ENCODE measurements at regions not wholly inside any gene's neighbourhood (a gene's known extent, or its start where the extent isn't known, plus 50 kb on each side); places are given as distances from the start of the nearest gene placed in this dataset.

DNA sequence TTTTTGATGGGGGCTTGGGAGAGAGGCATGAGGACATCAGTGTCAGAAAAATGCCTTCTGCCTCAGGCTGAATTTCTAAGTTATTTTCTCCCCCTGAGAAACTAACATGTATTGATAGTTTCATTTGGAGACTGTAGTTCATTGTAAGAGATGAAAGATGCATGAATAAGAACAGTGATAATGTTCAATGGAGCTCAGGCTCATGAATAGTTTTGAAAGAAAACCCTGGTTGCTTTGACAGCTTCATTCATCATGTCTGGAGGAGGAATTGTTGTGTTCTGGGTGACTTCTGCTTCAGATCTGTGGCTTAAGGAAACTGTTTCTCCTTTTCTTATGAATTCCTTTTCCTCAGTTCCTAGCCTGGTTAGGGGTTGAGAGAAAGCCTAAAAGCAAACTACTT, 204.0 kb upstream of the LRRC3B start:
- no peaks in the 10 kb centered on the region for H3K79me2 ChIP-seq (ENCODE audit: low read depth)
- H3K4me3 ChIP-seq, result no peak overlapping the region
- Mint-ChIP-seq H3K36me3 (no peaks in the 10 kb centered on the region), H3K9me3 (no peaks in the 10 kb centered on the region), H3K27ac (no peak overlapping the region), H3K4me1 (no peaks in the 10 kb centered on the region), H3K4me3 (no peak overlapping the region), H3K27me3 (ENCODE audit: insufficient read depth, low read depth) (peaks cover 2% of the 10 kb centered on the region)
- no peak overlapping the region for H3K4me2 ChIP-seq
- DNase-seq (ENCODE audit: low spot score), result no peak
- no peaks in the 10 kb centered on the region for H3K9me3 ChIP-seq (ENCODE audit: low read depth)
- H3K9ac ChIP-seq, result no peak overlapping the region
- no peaks in the 10 kb centered on the region for H4K20me1 ChIP-seq (ENCODE audit: low read depth)
- H3F3A ChIP-seq (ENCODE audit: low read depth), result no peaks in the 10 kb centered on the region
- H2AFZ ChIP-seq (replicated peaks), result no peak overlapping the region
- no peaks in the 10 kb centered on the region for H3K36me3 ChIP-seq
- H3K4me1 ChIP-seq, result no peaks in the 10 kb centered on the region
- no peak for TF ChIP-seq EZH2 (IDR thresholded peaks at IDR 0.05)
- TF ChIP-seq, protein P1, sequence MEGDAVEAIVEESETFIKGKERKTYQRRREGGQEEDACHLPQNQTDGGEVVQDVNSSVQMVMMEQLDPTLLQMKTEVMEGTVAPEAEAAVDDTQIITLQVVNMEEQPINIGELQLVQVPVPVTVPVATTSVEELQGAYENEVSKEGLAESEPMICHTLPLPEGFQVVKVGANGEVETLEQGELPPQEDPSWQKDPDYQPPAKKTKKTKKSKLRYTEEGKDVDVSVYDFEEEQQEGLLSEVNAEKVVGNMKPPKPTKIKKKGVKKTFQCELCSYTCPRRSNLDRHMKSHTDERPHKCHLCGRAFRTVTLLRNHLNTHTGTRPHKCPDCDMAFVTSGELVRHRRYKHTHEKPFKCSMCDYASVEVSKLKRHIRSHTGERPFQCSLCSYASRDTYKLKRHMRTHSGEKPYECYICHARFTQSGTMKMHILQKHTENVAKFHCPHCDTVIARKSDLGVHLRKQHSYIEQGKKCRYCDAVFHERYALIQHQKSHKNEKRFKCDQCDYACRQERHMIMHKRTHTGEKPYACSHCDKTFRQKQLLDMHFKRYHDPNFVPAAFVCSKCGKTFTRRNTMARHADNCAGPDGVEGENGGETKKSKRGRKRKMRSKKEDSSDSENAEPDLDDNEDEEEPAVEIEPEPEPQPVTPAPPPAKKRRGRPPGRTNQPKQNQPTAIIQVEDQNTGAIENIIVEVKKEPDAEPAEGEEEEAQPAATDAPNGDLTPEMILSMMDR (IDR thresholded peaks at IDR 0.05), result no peak
- TF ChIP-seq EZH2phosphoT487 (IDR thresholded peaks at IDR 0.05), result no peak
- H3K27me3 ChIP-seq, result no peaks in the 10 kb centered on the region
- no peak overlapping the region for H3K27ac ChIP-seq

DNA sequence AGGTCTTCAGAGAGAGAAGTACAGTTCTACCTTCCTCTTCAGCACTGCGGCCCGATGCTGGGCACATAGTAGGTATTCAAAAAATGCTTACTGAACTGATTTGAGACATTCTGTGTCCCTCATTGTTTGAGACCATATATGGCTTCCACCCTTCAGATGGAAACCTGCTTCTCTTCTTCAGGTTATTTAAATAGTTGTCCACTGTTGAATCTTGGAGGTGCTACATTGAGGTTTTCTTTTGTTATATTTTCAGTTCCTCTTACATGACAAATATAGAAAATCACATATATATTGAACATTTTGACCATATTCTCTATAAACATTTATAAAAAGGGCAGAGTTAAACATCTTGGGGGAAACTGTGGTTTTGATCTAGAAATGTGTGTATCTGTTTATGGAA, 200.2 kb upstream of the LRRC3B start:
- Histone ChIP-seq H3K4me2 (no peak overlapping the region), H3K9ac (no peak overlapping the region), H3K4me3 (no peak overlapping the region), H2AFZ (replicated peaks) (no peak overlapping the region), H3K79me2 (ENCODE audit: low read depth) (no peaks in the 10 kb centered on the region), H3K27ac (no peak overlapping the region), H3K27me3 (no peaks in the 10 kb centered on the region), H3K9me3 (ENCODE audit: low read depth) (no peaks in the 10 kb centered on the region), H3K4me1 (no peaks in the 10 kb centered on the region), H3K36me3 (no peaks in the 10 kb centered on the region), H3F3A (ENCODE audit: low read depth) (no peaks in the 10 kb centered on the region), H4K20me1 (ENCODE audit: low read depth) (no peaks in the 10 kb centered on the region)
- TF ChIP-seq EZH2 (IDR thresholded peaks at IDR 0.05) (no peak), EZH2phosphoT487 (IDR thresholded peaks at IDR 0.05) (no peak)
- TF ChIP-seq, protein P1 (IDR thresholded peaks at IDR 0.05), result no peak
- DNase-seq (ENCODE audit: low spot score), result no peak
- Mint-ChIP-seq H3K36me3 (no peaks in the 10 kb centered on the region), H3K9me3 (no peaks in the 10 kb centered on the region), H3K27ac (no peak overlapping the region), H3K4me3 (no peak overlapping the region), H3K27me3 (ENCODE audit: insufficient read depth, low read depth) (peaks cover 2% of the 10 kb centered on the region), H3K4me1 (no peaks in the 10 kb centered on the region)

DNA sequence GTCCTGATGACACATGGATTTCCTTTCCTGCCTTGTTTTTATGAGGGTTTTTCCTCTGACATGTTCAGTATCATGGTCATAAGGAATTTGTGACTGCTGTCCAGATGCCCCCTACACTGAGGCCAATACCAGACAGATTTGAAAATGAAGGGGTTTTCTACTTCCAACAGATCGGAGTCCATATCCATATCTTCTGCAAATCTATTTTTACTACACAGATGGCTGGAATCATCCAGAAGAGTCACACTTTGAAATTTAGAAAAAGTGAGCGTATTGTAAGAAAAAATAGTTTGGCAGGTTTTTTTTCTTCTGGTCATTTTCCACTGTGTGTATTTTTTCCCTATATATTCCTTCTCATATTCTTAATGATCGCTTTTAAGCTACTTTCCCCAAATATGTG, 197.5 kb upstream of the LRRC3B start:
- Histone ChIP-seq H3K27me3 (no peaks in the 10 kb centered on the region), H3K4me2 (no peak overlapping the region), H3K4me3 (no peak overlapping the region), H4K20me1 (ENCODE audit: low read depth) (no peaks in the 10 kb centered on the region), H3K4me1 (no peaks in the 10 kb centered on the region), H3K36me3 (no peaks in the 10 kb centered on the region), H2AFZ (replicated peaks) (no peak overlapping the region), H3K27ac (no peak overlapping the region), H3F3A (ENCODE audit: low read depth) (no peaks in the 10 kb centered on the region), H3K9ac (no peak overlapping the region), H3K9me3 (ENCODE audit: low read depth) (no peaks in the 10 kb centered on the region), H3K79me2 (ENCODE audit: low read depth) (no peaks in the 10 kb centered on the region)
- peaks cover 2% of the 10 kb centered on the region for H3K27me3 Mint-ChIP-seq (ENCODE audit: insufficient read depth, low read depth)
- no peak overlapping the region for H3K27ac Mint-ChIP-seq
- H3K4me3 Mint-ChIP-seq, result no peak overlapping the region
- DNase-seq (ENCODE audit: low spot score), result no peak
- H3K9me3 Mint-ChIP-seq, result no peaks in the 10 kb centered on the region
- H3K4me1 Mint-ChIP-seq, result no peaks in the 10 kb centered on the region
- H3K36me3 Mint-ChIP-seq, result no peaks in the 10 kb centered on the region
- TF ChIP-seq EZH2 (IDR thresholded peaks at IDR 0.05) (no peak), EZH2phosphoT487 (IDR thresholded peaks at IDR 0.05) (no peak)
- TF ChIP-seq, protein P1 (IDR thresholded peaks at IDR 0.05), result no peak

DNA sequence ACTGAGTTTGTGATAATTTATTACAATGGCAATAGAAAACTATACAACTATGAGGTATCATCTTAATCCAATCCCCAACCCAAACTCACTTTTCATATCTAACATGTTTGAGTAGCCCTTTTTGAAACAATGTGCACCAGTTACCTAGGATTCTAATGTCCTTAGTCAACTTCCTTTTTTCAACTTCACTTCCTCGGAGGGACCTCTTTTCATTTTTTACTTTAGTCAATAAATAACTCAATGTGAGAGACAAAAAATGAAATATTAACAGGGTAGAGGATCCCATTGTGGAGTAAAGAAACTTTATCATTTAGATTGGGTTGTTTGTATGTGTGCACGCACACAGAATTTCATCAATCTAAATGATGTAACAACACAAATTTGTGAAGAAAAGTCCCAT, 193.6 kb upstream of the LRRC3B start:
- Histone ChIP-seq H3K27me3 (no peaks in the 10 kb centered on the region), H3K4me3 (no peak overlapping the region), H2AFZ (replicated peaks) (no peak overlapping the region), H3K36me3 (no peaks in the 10 kb centered on the region), H4K20me1 (ENCODE audit: low read depth) (no peaks in the 10 kb centered on the region), H3K4me1 (no peaks in the 10 kb centered on the region), H3K79me2 (ENCODE audit: low read depth) (no peaks in the 10 kb centered on the region), H3K9me3 (ENCODE audit: low read depth) (no peaks in the 10 kb centered on the region), H3F3A (ENCODE audit: low read depth) (no peaks in the 10 kb centered on the region), H3K4me2 (no peak overlapping the region), H3K27ac (no peak overlapping the region), H3K9ac (no peak overlapping the region)
- TF ChIP-seq EZH2 (IDR thresholded peaks at IDR 0.05) (no peak), EZH2phosphoT487 (IDR thresholded peaks at IDR 0.05) (no peak)
- TF ChIP-seq, protein P1 (IDR thresholded peaks at IDR 0.05), result no peak
- no peaks in the 10 kb centered on the region for H3K9me3 Mint-ChIP-seq
- H3K27ac Mint-ChIP-seq, result no peak overlapping the region
- no peaks in the 10 kb centered on the region for H3K36me3 Mint-ChIP-seq
- DNase-seq (ENCODE audit: low spot score), result no peak
- H3K4me1 Mint-ChIP-seq, result no peaks in the 10 kb centered on the region
- H3K27me3 Mint-ChIP-seq (ENCODE audit: insufficient read depth, low read depth), result no peaks in the 10 kb centered on the region
- H3K4me3 Mint-ChIP-seq, result no peak overlapping the region
